TTC549 (cell line): ENCODE measurements at regions not wholly inside any gene's neighbourhood (a gene's known extent, or its start where the extent isn't known, plus 50 kb on each side); places are given as distances from the start of the nearest gene placed in this dataset.
"Not testable (repeated sequence)": the region's sequence is repeated elsewhere in the genome, so short reads cannot be mapped to it uniquely, and the experiment has no call there.

Source experiments
- FAIRE-seq: peaks from 2 replicates; lab custom pipeline; 2012; peaks lifted over from hg19 to GRCh38; lab: Jason Lieb, UNC

DNA sequence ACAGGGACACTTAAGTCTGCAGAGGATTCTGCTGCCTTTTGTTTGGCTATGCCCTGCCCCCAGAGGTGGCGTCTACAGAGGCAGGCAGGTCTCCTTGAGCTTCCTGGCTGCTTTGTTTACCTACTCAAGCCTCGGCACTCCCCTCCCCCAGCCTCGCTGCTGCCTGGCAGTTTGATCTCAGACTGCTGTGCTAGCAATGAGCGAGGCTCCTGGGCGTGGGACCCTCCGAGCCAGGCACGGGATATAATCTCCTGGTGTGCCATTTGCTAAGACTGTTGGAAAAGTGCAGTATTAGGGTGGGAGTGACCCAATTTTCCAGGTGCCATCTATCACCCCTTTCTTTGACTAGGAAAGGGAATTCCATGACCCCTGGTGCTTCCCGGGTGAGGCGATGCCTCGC lies 725.0 kb upstream of the HS6ST1 start:
- FAIRE-seq = not testable (repeated sequence)

- not testable (repeated sequence) for FAIRE-seq
Measured at GRCh38 chr2:129046475-129046874, 727.8 kb upstream of the HS6ST1 start.

- FAIRE-seq = no peak
Measured at GRCh38 chr2:129050101-129050500, 731.4 kb upstream of the HS6ST1 start.

- FAIRE-seq = no peak
Measured at GRCh38 chr2:129055242-129055641, 736.6 kb upstream of the HS6ST1 start.

DNA sequence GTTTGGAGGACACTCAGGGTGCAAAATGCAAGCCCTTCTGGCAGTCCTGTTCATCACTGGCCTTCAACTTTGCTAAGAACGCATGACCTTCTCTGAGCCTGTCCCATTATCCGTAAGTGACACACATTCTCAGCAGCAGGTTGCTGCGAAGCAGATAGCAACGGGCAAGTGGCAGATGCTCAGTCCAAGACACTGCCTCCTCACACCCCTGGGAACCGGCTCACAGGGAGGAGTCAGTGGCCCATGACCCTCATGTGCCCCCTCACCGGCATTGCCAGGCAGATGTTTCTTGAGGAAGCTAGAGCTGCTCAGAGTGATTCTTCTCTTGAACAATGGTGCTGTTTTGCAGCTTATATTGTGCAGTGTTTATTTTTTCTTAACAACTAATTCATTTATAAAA lies 737.2 kb upstream of the HS6ST1 start:
- FAIRE-seq = no peak

DNA sequence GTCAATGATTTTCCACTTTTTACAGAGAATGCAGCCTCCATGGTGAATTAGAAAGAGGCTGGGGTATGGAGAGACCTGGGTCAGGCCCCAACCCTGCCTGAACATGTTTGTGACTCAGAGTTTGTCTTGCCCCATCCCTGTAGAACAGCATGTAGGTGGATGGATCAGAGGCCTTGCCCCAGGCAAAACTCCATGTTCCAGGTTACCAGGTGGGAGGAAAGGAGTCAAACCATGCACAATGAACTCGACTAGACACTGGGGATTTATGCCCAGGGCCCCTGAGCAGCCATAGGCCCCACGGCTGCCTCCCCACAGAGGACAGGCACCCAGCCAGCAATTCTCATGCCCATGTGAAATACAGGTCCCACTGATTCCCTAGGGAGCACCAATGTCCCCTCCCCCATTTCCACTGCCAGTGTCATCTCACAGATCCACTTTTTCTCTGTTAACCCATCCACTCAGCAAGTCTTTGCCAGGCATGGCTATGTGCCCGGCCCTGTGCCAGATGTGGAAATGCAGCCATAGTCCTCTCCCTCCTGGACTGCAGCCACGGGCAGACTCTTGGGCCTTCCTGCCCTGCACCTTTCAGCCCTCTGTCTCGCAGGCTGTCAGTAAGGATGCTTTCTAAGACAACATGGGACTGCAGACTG lies 737.8 kb upstream of the HS6ST1 start:
- FAIRE-seq = no peak

DNA sequence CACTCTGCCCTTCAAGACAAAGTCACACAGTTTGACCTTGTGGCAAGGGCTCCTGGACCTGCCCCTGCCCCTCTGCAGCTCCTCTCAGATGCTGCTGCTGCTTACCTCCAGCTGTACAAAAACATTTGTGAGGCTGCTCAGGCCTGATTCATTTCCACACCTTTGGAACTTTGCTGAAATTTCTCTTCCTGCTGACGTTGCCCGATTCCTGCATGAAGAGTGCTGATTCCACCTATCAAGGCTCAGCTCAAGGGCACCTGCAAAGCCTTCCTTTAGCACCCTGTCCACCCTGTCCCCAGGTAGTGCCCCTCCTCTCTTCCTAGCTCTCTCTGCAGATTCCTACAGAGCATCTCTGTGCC lies 738.3 kb upstream of the HS6ST1 start:
- no peak for FAIRE-seq

DNA sequence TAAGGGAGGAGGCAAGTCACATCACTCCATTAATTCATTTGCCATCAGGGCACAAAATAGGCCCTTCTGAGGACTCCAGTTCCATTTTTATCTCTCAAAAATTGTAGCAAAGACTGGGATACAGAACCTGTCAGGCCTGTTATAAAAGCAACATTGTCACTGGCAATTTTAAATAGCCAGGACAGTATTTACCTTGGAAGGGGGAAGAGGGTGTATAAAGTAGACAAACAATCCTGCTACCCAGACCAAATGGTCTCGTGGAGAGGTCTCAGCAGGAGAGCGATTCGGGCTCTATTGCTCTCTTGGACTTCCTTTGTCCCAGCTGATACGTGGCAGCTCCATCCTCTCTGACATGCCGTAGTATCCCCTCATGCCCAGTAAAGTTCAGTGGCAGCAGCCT lies 740.3 kb upstream of the HS6ST1 start:
- FAIRE-seq = no peak

GRCh38 chr2:129059476-129059875 lies 740.8 kb upstream of the HS6ST1 start:
- no peak for FAIRE-seq

GRCh38 chr2:129061069-129061768 lies 742.6 kb upstream of the HS6ST1 start:
- FAIRE-seq = no peak

- FAIRE-seq = no peak
Measured at GRCh38 chr2:129061769-129062121, 743.1 kb upstream of the HS6ST1 start.

DNA sequence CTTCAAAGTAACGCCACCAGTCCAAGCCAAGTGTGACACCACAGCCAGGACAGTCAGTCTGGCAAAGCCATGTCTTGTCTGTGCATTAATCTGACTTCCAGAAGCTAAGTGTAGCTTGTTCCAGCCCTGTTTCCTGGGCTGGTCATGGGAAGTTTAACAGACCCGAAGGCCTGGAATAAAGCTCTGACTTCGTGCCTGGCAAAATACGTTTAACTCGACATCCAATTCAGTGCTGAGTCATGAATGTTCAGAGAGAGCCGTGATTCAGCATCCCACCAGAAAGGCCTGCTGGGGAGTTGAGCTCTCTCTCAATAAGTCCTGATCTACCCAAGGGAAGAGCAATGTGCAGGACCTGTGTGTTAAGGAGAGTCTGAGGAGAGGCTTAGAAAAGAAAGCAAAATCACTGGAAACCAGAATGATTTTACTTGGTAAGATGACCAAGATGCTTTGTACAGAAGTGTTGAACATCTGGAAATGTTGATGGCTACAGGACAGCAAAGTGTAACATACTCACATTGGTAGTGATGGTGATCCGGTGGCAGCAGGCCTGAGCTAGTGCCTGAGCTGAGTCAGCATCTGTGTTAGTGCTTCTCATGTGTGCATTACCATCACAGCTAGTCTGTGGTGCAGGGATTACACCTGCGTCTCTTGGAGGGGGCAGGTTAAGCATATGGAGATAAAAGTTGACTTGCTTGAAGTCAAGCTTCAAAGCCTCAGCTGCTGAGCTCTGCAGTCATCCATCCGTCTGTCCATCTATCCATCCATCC lies 743.7 kb upstream of the HS6ST1 start:
- no peak for FAIRE-seq

DNA sequence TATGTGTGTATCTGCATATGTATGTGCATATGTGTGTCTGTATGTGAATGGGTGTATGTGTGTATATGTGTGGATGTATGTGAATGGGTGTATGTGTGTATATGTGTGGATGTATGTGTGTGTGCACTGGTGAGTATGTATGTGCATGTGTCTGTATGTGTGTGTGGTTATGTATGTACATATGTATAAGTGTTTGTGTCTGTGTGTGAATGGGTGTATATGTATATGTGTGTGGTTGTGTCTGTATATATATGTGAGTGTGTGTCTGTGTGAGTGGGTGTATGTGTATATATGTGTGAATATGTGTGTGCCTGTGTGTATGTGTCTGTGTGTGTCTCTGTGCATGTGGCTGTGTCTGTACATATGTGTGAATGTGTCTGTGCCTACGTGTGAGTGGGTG lies 748.4 kb upstream of the HS6ST1 start:
- no peak for FAIRE-seq

- FAIRE-seq = no peak
Measured at GRCh38 chr2:129067953-129068352, 749.3 kb upstream of the HS6ST1 start.

DNA sequence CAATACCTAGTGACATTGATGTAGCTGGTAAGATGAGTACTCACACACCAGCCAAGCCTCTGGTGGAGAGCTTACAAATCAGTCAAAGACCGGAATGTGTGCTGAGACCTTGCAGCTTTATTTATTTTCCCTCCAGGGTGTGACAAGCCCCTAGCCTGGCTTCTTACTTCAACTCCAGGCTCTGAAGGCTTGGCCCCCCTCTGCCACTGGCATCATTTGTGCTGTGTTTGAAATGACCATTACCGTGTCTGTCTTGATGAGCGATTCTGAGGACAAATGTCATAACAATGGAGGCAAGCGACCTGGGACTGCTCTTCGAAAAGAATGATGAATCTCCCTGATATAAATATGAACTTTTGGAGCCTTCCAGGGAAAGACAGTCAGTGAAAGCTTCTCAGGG lies 749.9 kb upstream of the HS6ST1 start:
- no peak for FAIRE-seq

GRCh38 chr2:129069875-129070594 lies 751.4 kb upstream of the HS6ST1 start:
- FAIRE-seq = no peak

- no peak for FAIRE-seq
Measured at GRCh38 chr2:129070663-129071062, 752.0 kb upstream of the HS6ST1 start.

DNA sequence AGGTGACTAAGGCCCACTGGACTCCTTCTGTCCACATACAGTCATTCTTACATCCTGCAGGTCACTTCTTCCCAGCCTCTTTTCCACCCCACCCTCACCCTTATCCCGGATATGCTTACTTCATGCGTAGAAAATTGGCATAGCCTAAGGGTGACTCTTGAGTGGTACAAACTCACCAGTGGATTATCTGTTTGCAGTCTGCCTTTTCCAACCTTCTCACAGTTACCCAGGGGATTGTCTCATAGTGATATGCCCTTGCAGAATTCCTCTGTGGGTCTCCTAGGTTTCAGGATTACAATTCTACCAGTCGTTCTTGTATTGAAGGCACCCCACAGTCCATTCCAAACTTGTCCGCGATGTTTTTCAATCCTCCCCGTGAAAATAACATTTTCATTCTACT lies 752.9 kb upstream of the HS6ST1 start:
- no peak for FAIRE-seq

DNA sequence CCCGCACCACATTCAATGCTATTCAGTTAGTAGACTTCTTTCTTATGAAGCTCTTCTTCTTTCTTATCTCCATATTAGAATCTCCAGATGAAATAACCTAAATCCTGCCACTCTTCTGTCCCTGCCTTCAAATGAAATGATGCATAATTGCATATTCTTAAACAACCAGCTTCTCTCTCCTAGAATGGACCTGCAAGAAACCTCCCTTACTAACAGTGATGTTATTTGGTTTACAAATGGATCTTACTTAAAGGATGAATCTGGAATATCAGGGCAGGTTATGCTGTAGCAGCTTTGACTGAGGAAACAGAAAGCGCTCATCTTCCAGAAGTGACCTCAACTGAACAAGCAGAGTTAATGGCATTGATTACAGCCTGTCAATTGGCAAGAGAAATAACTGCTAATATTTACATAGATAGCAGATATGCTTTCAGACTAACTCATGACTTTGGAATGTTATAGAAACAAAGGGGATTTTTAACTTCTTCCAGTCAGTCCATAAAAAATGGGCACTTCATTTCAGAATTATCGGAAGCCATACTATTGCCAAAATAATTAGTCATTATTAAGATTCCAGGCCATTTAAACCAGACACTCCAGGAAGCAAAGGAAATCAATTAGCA lies 755.7 kb upstream of the HS6ST1 start:
- FAIRE-seq = no peak

GRCh38 chr2:129078548-129078947 lies 759.9 kb upstream of the HS6ST1 start:
- no peak for FAIRE-seq

DNA sequence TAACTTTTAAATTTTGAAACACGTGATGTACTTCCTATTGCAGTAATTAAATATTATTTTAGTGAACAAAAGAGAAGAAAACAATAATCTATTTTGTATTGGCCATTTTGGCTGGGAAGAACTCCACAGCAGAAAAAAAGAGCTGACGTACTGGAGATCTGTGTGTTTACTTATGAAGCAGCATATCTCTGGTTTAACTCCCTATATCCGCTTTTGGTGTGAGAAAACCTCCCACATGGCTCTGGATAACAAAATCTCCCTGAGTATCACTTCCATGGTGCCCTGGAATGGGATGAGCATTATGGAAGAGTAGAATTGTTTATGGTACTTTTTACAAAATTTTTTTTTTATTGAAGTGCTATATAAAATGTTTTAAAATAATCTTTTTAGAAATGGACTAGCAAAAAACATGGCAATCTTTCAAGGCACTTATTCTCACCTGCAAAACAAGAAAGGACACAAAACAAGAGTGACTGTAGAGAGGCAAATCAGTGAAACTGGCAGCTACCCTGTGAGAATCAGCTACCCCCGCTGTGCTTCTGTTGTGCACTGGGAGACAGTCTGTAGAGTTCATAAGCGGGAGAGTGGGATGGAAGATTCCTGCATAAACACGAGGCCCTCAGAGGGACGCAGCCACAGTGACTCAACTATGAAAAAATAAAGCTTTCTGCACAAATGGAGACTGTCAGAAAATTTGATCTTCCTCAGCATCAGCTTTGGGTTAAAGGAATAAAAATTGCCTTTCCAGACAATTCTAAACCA lies 762.2 kb upstream of the HS6ST1 start:
- no peak for FAIRE-seq

- FAIRE-seq = no peak
Measured at GRCh38 chr2:129085386-129085785, 766.7 kb upstream of the HS6ST1 start.
